ENCODE measurements at regions not wholly inside any gene's neighbourhood (a gene's known extent, or its start where the extent isn't known, plus 50 kb on each side); places are given as distances from the start of the nearest gene placed in this dataset.

GRCh38 chr6:164283574-164283973 is 869.1 kb downstream of the QKI start:
- TF ChIP-seq SP1 (IDR thresholded peaks at IDR 0.05) = no peak
- no peak for TF ChIP-seq NFRKB (IDR thresholded peaks at IDR 0.05)
- no peak for TF ChIP-seq HDGF (IDR thresholded peaks at IDR 0.05; ENCODE audit: borderline replicate concordance)
- TF ChIP-seq ELF4 (IDR thresholded peaks at IDR 0.05) = no peak
- TF ChIP-seq ZNF384 (IDR thresholded peaks at IDR 0.05) = no peak
- TF ChIP-seq, protein P1, sequence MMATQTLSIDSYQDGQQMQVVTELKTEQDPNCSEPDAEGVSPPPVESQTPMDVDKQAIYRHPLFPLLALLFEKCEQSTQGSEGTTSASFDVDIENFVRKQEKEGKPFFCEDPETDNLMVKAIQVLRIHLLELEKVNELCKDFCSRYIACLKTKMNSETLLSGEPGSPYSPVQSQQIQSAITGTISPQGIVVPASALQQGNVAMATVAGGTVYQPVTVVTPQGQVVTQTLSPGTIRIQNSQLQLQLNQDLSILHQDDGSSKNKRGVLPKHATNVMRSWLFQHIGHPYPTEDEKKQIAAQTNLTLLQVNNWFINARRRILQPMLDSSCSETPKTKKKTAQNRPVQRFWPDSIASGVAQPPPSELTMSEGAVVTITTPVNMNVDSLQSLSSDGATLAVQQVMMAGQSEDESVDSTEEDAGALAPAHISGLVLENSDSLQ (IDR thresholded peaks at IDR 0.05) = no peak
- TF ChIP-seq SUZ12 (IDR thresholded peaks at IDR 0.05) = no peak
- no peak for TF ChIP-seq CTBP1 (IDR thresholded peaks at IDR 0.05; ENCODE audit: borderline replicate concordance)
- no peak for TF ChIP-seq FOXA1 (IDR thresholded peaks at IDR 0.05)

Data from HEK293T (cell line).